SKM-1 treated with dmso at 0.1 percent for 144 hours (cell line): ENCODE measurements at regions not wholly inside any gene's neighbourhood (a gene's known extent, or its start where the extent isn't known, plus 50 kb on each side); places are given as distances from the start of the nearest gene placed in this dataset.

ENCODE experiments used
- DNase-seq: peaks from one replicate; lab custom pipeline; 2025; ENCODE audit not compliant: unreplicated experiment; lab: John Stamatoyannopoulos, UW

- no peak for DNase-seq
These were observed 476.1 kb downstream of the IPMK start for GRCh38 chr10:57791546-57791945.

- no peak for DNase-seq
These were observed 477.0 kb downstream of the IPMK start for GRCh38 chr10:57790703-57791102.

DNA sequence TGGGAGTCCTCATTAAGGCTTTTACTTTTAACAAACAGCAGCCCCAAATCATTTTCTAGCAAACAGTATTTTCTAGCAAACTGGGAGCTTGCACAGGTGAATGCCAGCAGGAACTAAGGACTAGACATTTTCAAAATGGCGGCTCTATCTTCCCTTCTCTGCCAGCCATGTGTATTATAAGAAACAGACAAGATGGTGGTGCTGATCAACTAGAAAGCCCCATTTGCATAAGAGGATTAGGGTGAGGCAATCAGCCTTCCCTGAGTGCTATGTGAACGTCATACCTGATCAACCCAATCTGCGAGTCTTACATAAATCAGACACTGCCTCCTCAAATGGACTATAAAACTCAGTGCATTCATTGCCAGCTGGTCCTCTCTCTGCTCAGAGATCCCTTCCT, 479.6 kb downstream of the IPMK start:
- DNase-seq: no peak

- no peak for DNase-seq
These were observed 480.6 kb downstream of the IPMK start for GRCh38 chr10:57786850-57787750.

DNA sequence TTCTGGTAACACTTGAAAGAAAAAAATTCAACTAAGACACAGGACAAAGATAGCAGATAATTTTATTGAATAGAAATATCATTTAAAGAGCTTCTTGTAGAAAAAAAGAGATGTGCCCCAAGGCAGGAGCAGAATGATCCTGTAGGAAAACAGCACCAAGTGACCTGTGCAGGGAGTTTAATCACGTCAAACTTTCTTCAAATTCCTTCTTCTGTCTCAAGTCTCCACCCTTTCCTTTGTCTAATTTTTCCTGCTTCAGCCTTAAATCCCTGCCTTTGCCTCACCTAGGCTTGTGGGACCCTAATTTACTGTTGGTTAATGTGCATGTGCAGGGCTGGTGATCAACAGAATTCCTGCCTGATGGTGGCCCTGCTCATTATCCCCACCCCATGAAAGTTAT, 481.4 kb downstream of the IPMK start:
- no peak for DNase-seq

- no peak for DNase-seq
These were observed 482.1 kb downstream of the IPMK start for GRCh38 chr10:57785546-57785945.

DNA sequence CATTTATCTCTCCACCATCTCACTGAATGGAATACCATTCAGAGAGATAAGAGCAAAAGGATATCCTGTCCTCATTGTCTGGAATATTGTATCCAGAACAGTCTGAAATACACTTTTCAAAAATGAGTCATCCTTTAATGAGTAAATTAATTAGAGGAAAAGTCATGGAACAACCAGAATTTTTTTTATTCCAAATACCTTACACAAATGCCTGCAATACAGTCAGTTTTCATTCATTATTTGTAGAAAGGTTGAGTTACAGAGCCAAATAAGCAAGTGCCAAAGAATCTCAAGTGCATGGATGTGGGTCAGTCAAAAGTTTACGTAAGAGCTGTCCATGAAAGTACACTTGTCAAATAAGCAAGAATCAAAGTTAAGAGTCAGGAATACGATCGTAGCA, 482.6 kb downstream of the IPMK start:
- no peak for DNase-seq

DNA sequence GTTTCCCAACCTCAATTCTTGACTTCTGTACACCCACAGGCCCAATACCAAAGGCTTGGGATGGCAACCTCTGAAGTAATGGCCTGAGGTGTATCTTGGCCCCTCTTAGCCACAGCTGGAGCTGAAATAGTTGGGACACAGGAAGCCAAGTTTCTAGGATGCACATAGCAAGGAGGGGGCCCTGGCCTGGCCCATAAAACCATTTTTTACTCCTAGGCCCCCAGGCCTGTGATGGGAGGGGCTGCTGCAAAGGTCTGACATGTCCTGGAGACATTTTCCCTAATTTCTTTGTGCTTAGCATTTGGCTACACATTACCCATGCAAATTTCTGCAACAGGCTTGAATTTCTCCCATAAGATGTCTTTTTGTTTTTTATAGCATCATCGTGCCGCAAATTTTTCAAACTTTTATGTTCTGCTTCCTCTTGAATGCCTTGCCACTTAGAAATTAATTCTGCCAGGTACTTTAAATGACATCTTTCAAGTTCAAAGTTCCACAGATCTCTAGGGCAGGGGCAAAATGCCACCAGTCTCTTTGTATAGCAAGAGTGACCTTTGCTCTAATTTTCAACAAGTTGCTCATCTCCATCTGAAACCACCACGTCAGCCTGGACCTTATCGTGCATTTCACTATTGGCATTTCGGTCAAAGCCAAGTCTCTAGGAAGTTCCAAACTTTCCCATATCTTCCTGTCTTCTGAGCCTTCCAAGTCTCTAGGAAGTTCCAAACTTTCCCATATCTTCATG, 490.8 kb downstream of the IPMK start:
- no peak for DNase-seq

GRCh38 chr10:57775250-57775649, 492.4 kb downstream of the IPMK start:
- no peak for DNase-seq

DNA sequence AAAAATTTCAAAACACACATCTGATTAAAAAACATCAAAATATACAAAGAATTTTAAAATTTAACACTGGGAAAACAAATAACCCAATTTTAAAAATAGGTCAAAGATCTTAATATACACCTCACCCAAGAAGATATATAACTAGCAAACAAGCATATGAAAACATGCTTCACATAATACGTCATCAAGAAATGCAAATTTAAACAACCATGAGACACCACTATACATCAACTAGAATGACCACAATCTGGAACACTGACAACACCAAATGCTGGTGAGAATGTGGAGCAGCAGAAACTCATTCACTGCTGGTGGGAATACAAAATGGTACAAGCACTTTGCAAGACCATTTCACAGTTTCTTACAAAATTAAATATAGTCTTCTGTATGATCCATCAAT, 498.4 kb downstream of the IPMK start:
- no peak for DNase-seq

- no peak for DNase-seq
These were observed 507.9 kb downstream of the IPMK start for GRCh38 chr10:57759777-57760176.

DNA sequence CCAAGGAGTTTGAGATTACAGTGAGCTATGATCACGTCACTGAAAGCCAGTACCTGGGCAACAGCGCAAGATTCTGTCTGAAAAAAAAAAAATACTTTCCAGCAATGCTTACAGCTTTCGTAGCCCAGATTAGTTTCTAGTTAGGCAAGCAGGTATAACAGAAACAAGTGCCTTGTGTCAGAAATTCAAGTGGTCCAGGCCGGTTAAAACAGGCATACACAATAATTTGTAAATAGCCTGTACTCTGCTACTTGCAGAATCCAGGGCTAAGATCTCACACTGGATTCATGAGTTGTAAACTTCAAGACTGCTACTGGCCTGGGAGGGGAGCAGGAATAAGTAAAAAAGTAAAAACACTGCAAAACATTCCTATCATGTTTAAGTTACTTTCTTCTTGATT, 512.9 kb downstream of the IPMK start:
- no peak for DNase-seq

GRCh38 chr10:57743711-57744110, 524.0 kb downstream of the IPMK start:
- no peak for DNase-seq

DNA sequence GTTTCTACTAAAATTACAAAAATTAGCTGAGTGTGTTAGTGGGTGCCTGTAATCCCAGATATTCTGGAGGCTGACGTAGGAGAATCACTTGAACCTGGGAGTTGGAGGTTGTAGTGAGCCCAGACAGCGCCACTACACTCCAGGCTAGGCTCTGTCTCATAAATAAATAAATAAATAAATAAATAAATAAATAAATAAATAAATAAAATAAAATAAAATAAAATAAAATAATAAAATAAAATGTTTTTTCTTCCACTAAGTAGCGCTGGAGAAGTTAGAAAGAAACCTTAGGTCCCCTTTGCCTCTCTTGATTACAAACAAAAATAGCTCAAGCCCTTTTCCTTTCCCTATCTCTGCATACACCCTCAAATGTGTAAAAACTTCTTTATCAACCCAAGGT, 525.9 kb downstream of the IPMK start:
- no peak for DNase-seq

DNA sequence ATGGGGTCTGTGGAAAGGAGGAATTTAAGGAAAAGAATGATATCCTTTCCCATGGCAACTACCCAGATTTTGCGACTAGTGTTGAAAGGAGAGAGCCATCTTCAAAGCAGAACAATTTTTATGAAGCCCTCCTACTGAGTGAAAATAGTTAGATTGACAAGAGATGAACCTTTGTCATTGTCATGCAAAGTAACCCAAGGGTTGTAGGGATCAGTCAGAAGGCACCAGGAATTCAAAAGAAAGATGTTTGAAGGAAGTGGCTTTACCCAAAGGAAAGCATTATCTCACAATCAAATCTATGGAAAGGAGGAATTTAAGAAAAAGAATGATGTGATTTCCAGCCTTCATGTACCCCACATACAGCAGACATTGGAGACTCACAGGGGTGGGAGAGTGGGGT, 544.4 kb downstream of the IPMK start:
- no peak for DNase-seq

DNA sequence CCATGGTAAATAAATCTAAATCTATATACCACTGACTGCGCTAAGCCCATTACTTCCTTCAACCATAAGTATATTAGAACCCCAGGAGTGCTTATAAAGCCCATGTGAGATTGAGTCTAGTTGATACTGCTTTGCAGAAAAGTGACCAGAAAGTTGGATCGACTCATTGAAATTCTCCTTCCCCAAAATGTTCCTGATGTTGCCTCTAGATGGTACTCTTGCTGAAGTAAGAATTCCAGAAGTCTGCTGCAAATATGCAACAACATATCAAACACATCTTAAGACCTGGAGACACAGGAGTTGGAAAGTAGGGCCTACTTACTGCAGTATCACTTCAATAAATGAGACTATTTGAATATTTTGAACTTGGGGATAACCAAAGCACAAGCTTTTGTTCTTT, 550.8 kb downstream of the IPMK start:
- DNase-seq: no peak

- no peak for DNase-seq
These were observed 552.5 kb downstream of the IPMK start for GRCh38 chr10:57715233-57715632.

DNA sequence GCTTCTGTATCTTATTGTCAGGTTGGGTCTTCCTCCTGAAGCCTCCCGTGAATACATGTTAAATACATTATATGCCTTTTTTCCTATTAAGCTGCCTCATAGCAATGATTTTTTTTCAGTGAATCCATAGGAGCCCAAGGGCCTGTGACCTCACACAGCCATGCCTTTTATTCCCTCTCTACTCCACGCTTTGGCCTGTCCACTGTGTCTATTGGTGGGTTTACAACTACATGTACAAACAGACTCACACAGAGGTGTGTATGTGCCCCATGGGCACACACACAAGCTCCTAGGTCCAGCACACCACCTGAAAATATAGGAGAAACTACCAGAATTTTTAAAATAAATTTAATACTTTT, 560.4 kb downstream of the IPMK start:
- DNase-seq: no peak

DNA sequence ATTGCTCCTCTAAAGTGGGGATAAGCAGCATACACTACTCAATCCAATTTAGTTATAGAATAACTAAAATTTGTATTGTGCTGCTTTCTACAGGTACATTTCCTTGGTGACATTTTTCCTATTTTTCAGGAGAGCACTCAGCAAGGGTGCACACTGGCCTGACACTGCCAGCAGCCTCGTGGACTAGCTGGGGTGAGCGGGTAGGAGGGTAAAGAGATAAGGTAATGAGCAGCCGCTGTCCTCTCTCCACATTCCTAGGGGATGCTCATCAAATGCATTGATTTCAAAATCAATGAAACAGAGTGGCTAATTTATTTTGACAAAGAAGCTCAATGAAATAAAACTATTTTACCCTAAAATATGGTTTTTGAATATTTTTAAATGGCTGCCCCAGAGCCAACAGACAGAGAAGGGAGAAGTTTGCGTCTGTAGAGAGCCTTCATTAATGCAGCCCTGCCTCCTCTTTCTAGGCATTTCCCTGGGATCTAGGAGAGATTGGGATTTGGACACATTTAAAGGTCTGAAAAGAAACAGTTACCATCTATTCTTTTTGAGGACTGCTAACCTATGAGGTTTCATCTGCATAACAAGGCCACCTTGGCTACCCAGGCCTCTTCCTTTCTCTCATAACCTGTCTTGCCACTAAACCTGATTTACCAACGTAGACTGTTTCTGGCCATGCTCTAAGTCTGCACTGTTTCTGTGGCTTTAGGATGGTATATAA, 561.0 kb downstream of the IPMK start:
- DNase-seq: no peak

GRCh38 chr10:57706016-57706415, 561.7 kb downstream of the IPMK start:
- no peak for DNase-seq

GRCh38 chr10:57699944-57700343, 567.8 kb downstream of the IPMK start:
- DNase-seq: no peak

- no peak for DNase-seq
These were observed 571.1 kb downstream of the IPMK start for GRCh38 chr10:57696641-57697040.
